Suprapubic skin (tissue), 4 donors: ENCODE measurements at regions not wholly inside any gene's neighbourhood (a gene's known extent, or its start where the extent isn't known, plus 50 kb on each side); places are given as distances from the start of the nearest gene placed in this dataset.

Experiments used
- DNase-seq, 2 donors: peaks; one replicate each; pipeline ENCODE4 v3.0.0-alpha.2; 2019; ENCODE audit warnings: low spot score in 2 of 2
- H3K27ac ChIP-seq: fragments of 200-600 bp; sonication (generic); one replicate; pipeline ENCODE4 v1.5.1; 2019
- H3K27me3 ChIP-seq: fragments of 200-600 bp; sonication (generic); one replicate; pipeline ENCODE4 v1.5.1; 2019
- H3K36me3 ChIP-seq: fragments of 200-600 bp; sonication (generic); one replicate; pipeline ENCODE4 v1.5.1; 2019
- H3K4me1 ChIP-seq: fragments of 200-600 bp; sonication (generic); one replicate; pipeline ENCODE4 v1.5.1; 2019
- H3K4me3 ChIP-seq: fragments of 200-600 bp; sonication (generic); one replicate; pipeline ENCODE4 v1.5.1; 2019; ENCODE audit warnings: mild to moderate bottlenecking
- H3K9me3 ChIP-seq: fragments of 200-600 bp; sonication (generic); one replicate; pipeline ENCODE4 v1.5.1; 2019
- CTCF ChIP-seq, 2 donors: fragments of 200-600 bp in 1 of 2; fragments of 450-650 bp in 1 of 2; sonication (generic) in 1 of 2; IDR thresholded peaks; one replicate each; pipeline ENCODE4 v1.5.1; 2016 to 2019; ENCODE audit warnings: antibody characterized with exemption in 2 of 2, mild to moderate bottlenecking in 1 of 2, moderate library complexity in 1 of 2
- EP300 ChIP-seq: sonication (generic); formaldehyde crosslinking; IDR thresholded peaks from one replicate; pipeline ENCODE4 v1.6.1; 2017; ENCODE audit warnings: antibody characterized with exemption
- POLR2A ChIP-seq, 2 donors: fragments of 450-650 bp; IDR thresholded peaks; one replicate each; pipeline ENCODE4 v1.6.1; 2017; ENCODE audit warnings: antibody characterized with exemption in 2 of 2, mild to moderate bottlenecking in 2 of 2, moderate library complexity in 2 of 2
- POLR2AphosphoS5 ChIP-seq, 3 donors: sonication (generic); formaldehyde crosslinking; IDR thresholded peaks; one replicate each; pipeline ENCODE4 v1.6.1; 2017; ENCODE audit warnings: antibody characterized with exemption in 3 of 3
- WGBS: methylation state at CpG from one replicate; pipeline ENCODE4 v1.1.5; 2018; 5-methylcytosine and 5-hydroxymethylcytosine counted together

GRCh38 chrX:26295425-26295824, 79.5 kb downstream of the MAGEB5 start:
- Histone ChIP-seq H3K4me3 (no peak overlapping the region), H3K4me1 (no peaks in the 10 kb centered on the region), H3K36me3 (no peaks in the 10 kb centered on the region), H3K27ac (no peak overlapping the region), H3K27me3 (no peaks in the 10 kb centered on the region), H3K9me3 (no peaks in the 10 kb centered on the region)
- 53% methylated on average over 1 of the region's 1 CpG for WGBS
- TF ChIP-seq POLR2A (IDR thresholded peaks at IDR 0.05) (no peak), EP300 (no peak), CTCF (IDR thresholded peaks at IDR 0.05) (no peak), POLR2AphosphoS5 (IDR thresholded peaks at IDR 0.05) (no peak)
- no peak for DNase-seq

- no peaks in the 10 kb centered on the region for H3K9me3 ChIP-seq
- no peaks in the 10 kb centered on the region for H3K36me3 ChIP-seq
- 90% methylated on average over 9 of the region's 9 CpGs for WGBS
- H3K4me1 ChIP-seq = no peaks in the 10 kb centered on the region
- no peaks in the 10 kb centered on the region for H3K27me3 ChIP-seq
- H3K4me3 ChIP-seq = no peak overlapping the region
- TF ChIP-seq EP300 = no peak
- TF ChIP-seq POLR2AphosphoS5 (IDR thresholded peaks at IDR 0.05) = no peak
- no peak for TF ChIP-seq POLR2A (IDR thresholded peaks at IDR 0.05)
- TF ChIP-seq CTCF (IDR thresholded peaks at IDR 0.05) = no peak
- DNase-seq = no peak
- H3K27ac ChIP-seq = no peak overlapping the region
Observed at GRCh38 chrX:26286836-26287235, 70.9 kb downstream of the MAGEB5 start.
